Stimulated activated CD4-positive, alpha-beta T cell treated with anti-CD3 and anti-CD28 coated beads, TNF-alpha, amount 100 ng/mL, for 1 hour (primary cell): ENCODE measurements at regions not wholly inside any gene's neighbourhood (a gene's known extent, or its start where the extent isn't known, plus 50 kb on each side); places are given as distances from the start of the nearest gene placed in this dataset.
"Not testable (repeated sequence)": the region's sequence is repeated elsewhere in the genome, so short reads cannot be mapped to it uniquely, and the experiment has no call there.

ENCODE experiments used
- DNase-seq, 3 donors: peaks; one replicate each; pipeline ENCODE4 v3.0.0-alpha.2; 2020; ENCODE audit warnings: low read depth in 3 of 3, low spot score in 1 of 3

- DNase-seq, result not testable (repeated sequence)
These were observed 94.6 kb upstream of the TPTE start for GRCh38 chr21:10426812-10427211.

- not testable (repeated sequence) for DNase-seq
These were observed 94.1 kb upstream of the TPTE start for GRCh38 chr21:10427277-10427676.

- DNase-seq, result not testable (repeated sequence)
These were observed 92.3 kb upstream of the TPTE start for GRCh38 chr21:10428981-10429534.

- DNase-seq, result no peak
These were observed 91.4 kb upstream of the TPTE start for GRCh38 chr21:10430005-10430404.

GRCh38 chr21:10431995-10432394, 89.4 kb upstream of the TPTE start:
- DNase-seq, result not testable (repeated sequence)

- DNase-seq, result not testable (repeated sequence)
These were observed 88.9 kb upstream of the TPTE start for GRCh38 chr21:10432456-10432855.

- DNase-seq, result not testable (repeated sequence)
These were observed 83.4 kb upstream of the TPTE start for GRCh38 chr21:10437977-10438376.

GRCh38 chr21:10440639-10441038, 80.7 kb upstream of the TPTE start:
- not testable (repeated sequence) for DNase-seq

- DNase-seq, result not testable (repeated sequence)
These were observed 79.4 kb upstream of the TPTE start for GRCh38 chr21:10442018-10442417.

GRCh38 chr21:10445685-10446084, 75.7 kb upstream of the TPTE start:
- not testable (repeated sequence) for DNase-seq

- not testable (repeated sequence) for DNase-seq
These were observed 71.9 kb upstream of the TPTE start for GRCh38 chr21:10449451-10449850.

- DNase-seq, result not testable (repeated sequence)
These were observed 70.1 kb upstream of the TPTE start for GRCh38 chr21:10451274-10451673.

GRCh38 chr21:10457765-10458164, 63.6 kb upstream of the TPTE start:
- not testable (repeated sequence) for DNase-seq

GRCh38 chr21:10460957-10461356, 60.4 kb upstream of the TPTE start:
- not testable (repeated sequence) for DNase-seq

GRCh38 chr21:10461445-10461844, 59.9 kb upstream of the TPTE start:
- DNase-seq, result not testable (repeated sequence)

GRCh38 chr21:10463156-10463555, 58.2 kb upstream of the TPTE start:
- DNase-seq, result no peak

GRCh38 chr21:10464975-10465374, 56.4 kb upstream of the TPTE start:
- DNase-seq, result no peak

GRCh38 chr21:10465524-10466110, 55.8 kb upstream of the TPTE start:
- not testable (repeated sequence) for DNase-seq

- DNase-seq, result no peak
These were observed 55.2 kb upstream of the TPTE start for GRCh38 chr21:10466200-10466599.
